ENCODE measurements at regions not wholly inside any gene's neighbourhood (a gene's known extent, or its start where the extent isn't known, plus 50 kb on each side); places are given as distances from the start of the nearest gene placed in this dataset.

- H3K4me1 Mint-ChIP-seq, result peaks cover 19% of the 10 kb centered on the region
Measured at GRCh38 chr6:40728643-40729042, 141.5 kb upstream of the LRFN2 start.

GRCh38 chr6:40727271-40727670 is 140.1 kb upstream of the LRFN2 start:
- DNase-seq (ENCODE audit: low spot score in 2 of 2, unreplicated experiment in 2 of 2), result no peak
- no peak overlapping the region for H3K27ac Mint-ChIP-seq
- H3K4me3 Mint-ChIP-seq, result no peak overlapping the region

More at GRCh38 chr6:40728643-40729042, 141.5 kb upstream of the LRFN2 start:
- no peak for TF ChIP-seq CTCF (IDR thresholded peaks at IDR 0.05; ENCODE audit: unreplicated experiment)
- no peaks in the 10 kb centered on the region for H3K27me3 Mint-ChIP-seq (ENCODE audit: low read depth)
- no peak for DNase-seq (ENCODE audit: low spot score in 2 of 2, unreplicated experiment in 2 of 2)
- no peak overlapping the region for H3K27ac Mint-ChIP-seq
- H3K36me3 Mint-ChIP-seq, result no peaks in the 10 kb centered on the region
- no peaks in the 10 kb centered on the region for H3K9me3 Mint-ChIP-seq
- H3K4me3 Mint-ChIP-seq, result no peak overlapping the region

GRCh38 chr6:40726853-40727252 is 139.7 kb upstream of the LRFN2 start:
- no peaks in the 10 kb centered on the region for H3K9me3 Mint-ChIP-seq
- no peak overlapping the region for H3K27ac Mint-ChIP-seq
- peaks cover 22% of the 10 kb centered on the region for H3K4me1 Mint-ChIP-seq
- no peak for TF ChIP-seq CTCF (IDR thresholded peaks at IDR 0.05; ENCODE audit: unreplicated experiment)
- H3K4me3 Mint-ChIP-seq, result no peak overlapping the region
- no peaks in the 10 kb centered on the region for H3K27me3 Mint-ChIP-seq (ENCODE audit: low read depth)
- no peaks in the 10 kb centered on the region for H3K36me3 Mint-ChIP-seq
- no peak for DNase-seq (ENCODE audit: low spot score in 2 of 2, unreplicated experiment in 2 of 2)

More at GRCh38 chr6:40727271-40727670, 140.1 kb upstream of the LRFN2 start:
- Mint-ChIP-seq H3K9me3 (no peaks in the 10 kb centered on the region), H3K27me3 (ENCODE audit: low read depth) (no peaks in the 10 kb centered on the region), H3K36me3 (no peaks in the 10 kb centered on the region), H3K4me1 (peaks cover 18% of the 10 kb centered on the region)
- no peak for TF ChIP-seq CTCF (IDR thresholded peaks at IDR 0.05; ENCODE audit: unreplicated experiment)

GRCh38 chr6:40725390-40725789 is 138.2 kb upstream of the LRFN2 start:
- DNase-seq (ENCODE audit: low spot score in 2 of 2, unreplicated experiment in 2 of 2), result no peak
- no peaks in the 10 kb centered on the region for H3K36me3 Mint-ChIP-seq
- H3K9me3 Mint-ChIP-seq, result no peaks in the 10 kb centered on the region
- H3K4me1 Mint-ChIP-seq, result peaks cover 32% of the 10 kb centered on the region
- H3K27me3 Mint-ChIP-seq (ENCODE audit: low read depth), result peaks cover 2% of the 10 kb centered on the region
- H3K4me3 Mint-ChIP-seq, result no peak overlapping the region
- TF ChIP-seq CTCF (IDR thresholded peaks at IDR 0.05; ENCODE audit: unreplicated experiment), result no peak
- no peak overlapping the region for H3K27ac Mint-ChIP-seq

- H3K27ac Mint-ChIP-seq, result no peak overlapping the region
- peaks cover 37% of the 10 kb centered on the region for H3K4me1 Mint-ChIP-seq
- H3K36me3 Mint-ChIP-seq, result no peaks in the 10 kb centered on the region
- H3K9me3 Mint-ChIP-seq, result no peaks in the 10 kb centered on the region
- H3K4me3 Mint-ChIP-seq, result no peak overlapping the region
- TF ChIP-seq CTCF (IDR thresholded peaks at IDR 0.05; ENCODE audit: unreplicated experiment), result no peak
- DNase-seq (ENCODE audit: low spot score in 2 of 2, unreplicated experiment in 2 of 2), result no peak
- peaks cover 3% of the 10 kb centered on the region for H3K27me3 Mint-ChIP-seq (ENCODE audit: low read depth)
Measured at GRCh38 chr6:40724886-40725285, 137.7 kb upstream of the LRFN2 start.

GRCh38 chr6:40723967-40724366 is 136.8 kb upstream of the LRFN2 start:
- Mint-ChIP-seq H3K36me3 (no peaks in the 10 kb centered on the region), H3K27ac (peak overlapping the region; percentile 22), H3K4me3 (no peak overlapping the region), H3K9me3 (no peaks in the 10 kb centered on the region), H3K27me3 (ENCODE audit: low read depth) (peaks cover 3% of the 10 kb centered on the region), H3K4me1 (peaks cover 46% of the 10 kb centered on the region)
- no peak for TF ChIP-seq CTCF (IDR thresholded peaks at IDR 0.05; ENCODE audit: unreplicated experiment)
- DNase-seq (ENCODE audit: low spot score in 2 of 2, unreplicated experiment in 2 of 2), result no peak
